ENCODE measurements at regions not wholly inside any gene's neighbourhood (a gene's known extent, or its start where the extent isn't known, plus 50 kb on each side); places are given as distances from the start of the nearest gene placed in this dataset.

GRCh38 chr6:40960742-40961430, 78.1 kb downstream of the UNC5CL start:
- BruUV-seq (replicated peaks), result no TSS peak
- H3K9ac ChIP-seq (ENCODE audit: low read length), result no peak overlapping the region
- peaks cover 9 to 39% of the 10 kb centered on the region in 2 experiments for H3K4me1 ChIP-seq (ENCODE audit: control insufficient read depth in 1 of 2, insufficient read depth in 2 of 2, low read length in 2 of 2)
- TF ChIP-seq SRF (IDR thresholded peaks at IDR 0.05; ENCODE audit: low read depth) (no peak), CBX3 (IDR thresholded peaks at IDR 0.05; ENCODE audit: low read depth) (no peak), CEBPB (IDR thresholded peaks at IDR 0.05; ENCODE audit: low read depth) (no peak), CTCF (IDR thresholded peaks at IDR 0.05 in 2 of 3, conservative IDR thresholded peaks at IDR 0.05 in 1 of 3; ENCODE audit: borderline replicate concordance in 1 of 3, insufficient read depth in 1 of 3, low read depth in 2 of 3, low read length in 2 of 3) (no peak), YY1 (IDR thresholded peaks at IDR 0.05; ENCODE audit: extremely low read depth, insufficient replicate concordance, low read depth, low read length) (no peak), EZH2 (IDR thresholded peaks at IDR 0.05) (no peak), ZBTB33 (IDR thresholded peaks at IDR 0.05; ENCODE audit: extremely low read depth, insufficient replicate concordance, low read length) (no peak), ELF1 (IDR thresholded peaks at IDR 0.05; ENCODE audit: borderline replicate concordance, low read depth) (no peak), SP1 (IDR thresholded peaks at IDR 0.05; ENCODE audit: low read depth) (no peak), REST (IDR thresholded peaks at IDR 0.05; ENCODE audit: low read depth) (no peak), POLR2A (IDR thresholded peaks at IDR 0.05; ENCODE audit: borderline replicate concordance, extremely low read depth, insufficient read depth, insufficient read length) (no peak), MAX (IDR thresholded peaks at IDR 0.05) (no peak), ZFX (IDR thresholded peaks at IDR 0.05) (no peak), EZH2phosphoT487 (IDR thresholded peaks at IDR 0.05; ENCODE audit: borderline replicate concordance) (no peak), SIN3A (IDR thresholded peaks at IDR 0.05; ENCODE audit: low read depth) (no peak), ATF3 (IDR thresholded peaks at IDR 0.05) (no peak), EGR1 (IDR thresholded peaks at IDR 0.05; ENCODE audit: low read depth) (no peak), POLR2AphosphoS5 (IDR thresholded peaks at IDR 0.05; ENCODE audit: low read depth, low read length) (no peak)
- ChIA-PET POLR2A (no interaction called here), CTCF (no interaction called here), RAD21 (ENCODE audit: low non-redundant PET in 1 of 2, low total read pairs in 2 of 2, uncharacterized antibody in 2 of 2, unreplicated experiment in 2 of 2) (no interaction called here)
- no peak overlapping the region for H3K4me3 ChIP-seq (replicated peaks in 1 of 2; ENCODE audit: low read depth in 1 of 2, low read length in 2 of 2)
- no peaks in the 10 kb centered on the region for H3K27me3 ChIP-seq (ENCODE audit: insufficient read depth, low read length)
- H3K27ac ChIP-seq (ENCODE audit: low read depth, low read length), result no peak overlapping the region
- no peak overlapping the region for H3K4me2 ChIP-seq (ENCODE audit: low read length)
- no peaks in the 10 kb centered on the region for H4K20me1 ChIP-seq (ENCODE audit: insufficient read depth)
- H3K79me2 ChIP-seq (ENCODE audit: insufficient read depth, low read length), result no peaks in the 10 kb centered on the region
- no peak overlapping the region for H2AFZ ChIP-seq (ENCODE audit: low read depth, low read length, poor library complexity, severe bottlenecking)
- no peaks in the 10 kb centered on the region for H3K36me3 ChIP-seq (ENCODE audit: control insufficient read depth in 1 of 2, insufficient read depth in 2 of 2, low read length in 2 of 2)
- H3K9me3 ChIP-seq (ENCODE audit: control insufficient read depth in 1 of 2, insufficient read depth in 1 of 2, low read depth in 1 of 2, low read length in 2 of 2), result no peaks in the 10 kb centered on the region
- DNase-seq (ENCODE audit: low read depth, low spot score) (no peak), ATAC-seq (no peak)
- intact Hi-C loops (cut with micrococcal nuclease), result no loop called here
- peaks cover 3% of the 10 kb centered on the region; the same call in 1 of the 2 replicates for H3K9me2 ChIP-seq (ENCODE audit: insufficient read depth)

Measured in HCT116 (cell line).